OCI-LY7 (cell line): ENCODE measurements at regions not wholly inside any gene's neighbourhood (a gene's known extent, or its start where the extent isn't known, plus 50 kb on each side); places are given as distances from the start of the nearest gene placed in this dataset.

Experiments used
- BruUV-seq: library from RNA; stranded (reverse); fragments of 400-500 nt; replicated peaks from 2 replicates; lab custom pipeline; 2021; lab: Mats Ljungman, UMichigan
- CTCF ChIA-PET: fragments of 300-600 bp; sonication (Branson Sonifier 250); formaldehyde crosslinking; loops from one replicate; lab custom pipeline; 2022; ENCODE audit warnings: antibody characterized with exemption; ENCODE audit not compliant: unreplicated experiment; lab: Charles Lee
- POLR2A ChIA-PET: fragments of 300-600 bp; sonication (Branson Sonifier 250); formaldehyde crosslinking; loops from one replicate; lab custom pipeline; 2022; ENCODE audit warnings: antibody characterized with exemption; lab: Charles Lee
- DNase-seq: peaks from one replicate; pipeline ENCODE4 v3.0.0-alpha.2; 2015; ENCODE audit warnings: low spot score
- H2AFZ ChIP-seq: fragments of 200-600 bp; sonication (generic), shearing (Covaris generic); 2 replicates; pipeline ENCODE4 v1.6.1; 2014; ENCODE audit warnings: mild to moderate bottlenecking, antibody characterized with exemption, low read length, moderate library complexity
- H3K27ac ChIP-seq: fragments of 200-600 bp; sonication (generic); 2 replicates; pipeline ENCODE4 v1.5.1; 2014; ENCODE audit warnings: mixed run types, low read depth, mild to moderate bottlenecking, moderate library complexity, low read length, inconsistent platforms; ENCODE audit not compliant: poor library complexity, severe bottlenecking
- H3K36me3 ChIP-seq: fragments of 200-600 bp; sonication (generic); 2 replicates; pipeline ENCODE4 v1.6.1; 2014; ENCODE audit warnings: mild to moderate bottlenecking, antibody characterized with exemption, low read length, moderate library complexity, mixed read lengths; ENCODE audit not compliant: insufficient read depth
- H3K4me1 ChIP-seq: fragments of 200-600 bp; sonication (generic); 2 replicates; pipeline ENCODE4 v1.5.1; 2014; ENCODE audit warnings: mild to moderate bottlenecking, low read length; ENCODE audit not compliant: insufficient read depth, poor library complexity, severe bottlenecking
- H3K4me2 ChIP-seq: fragments of 200-600 bp; sonication (generic); 2 replicates; pipeline ENCODE4 v1.6.1; 2014; ENCODE audit warnings: mild to moderate bottlenecking, low read length
- H3K4me3 ChIP-seq: fragments of 200-600 bp; sonication (generic); 2 replicates; pipeline ENCODE4 v1.5.1; 2014; ENCODE audit warnings: mild to moderate bottlenecking, low read depth, low read length; ENCODE audit not compliant: poor library complexity, severe bottlenecking
- H3K79me2 ChIP-seq: fragments of 200-600 bp; sonication (generic); 2 replicates; pipeline ENCODE4 v1.6.1; 2016; ENCODE audit warnings: low read depth, mild to moderate bottlenecking, low read length, moderate library complexity, mixed read lengths; ENCODE audit not compliant: insufficient read depth
- H3K9me2 ChIP-seq: fragments of 200-600 bp; sonication (generic); 2 replicates; pipeline ENCODE4 v1.6.1; 2016; ENCODE audit warnings: mild to moderate bottlenecking, low read length, mixed read lengths; ENCODE audit not compliant: insufficient read depth
- H3K9me3 ChIP-seq: fragments of 200-600 bp; sonication (generic); 2 replicates; pipeline ENCODE4 v1.6.1; 2014; ENCODE audit warnings: mild to moderate bottlenecking, mixed run types, low read length, mixed read lengths
- H4K20me1 ChIP-seq: fragments of 200-600 bp; sonication (generic); 2 replicates; pipeline ENCODE4 v1.6.1; 2014; ENCODE audit warnings: mild to moderate bottlenecking, antibody characterized with exemption, low read length, moderate library complexity, mixed read lengths; ENCODE audit not compliant: insufficient read depth
- CTCF ChIP-seq: fragments of 200-600 bp; sonication (generic); conservative IDR thresholded peaks from 2 replicates; pipeline ENCODE4 v1.5.1; 2014; ENCODE audit warnings: mild to moderate bottlenecking, antibody characterized with exemption, low read length, moderate library complexity, mixed read lengths
- EZH2phosphoT487 ChIP-seq: fragments of 200-600 bp; sonication (generic); IDR thresholded peaks from 2 replicates; pipeline ENCODE4 v1.6.1; 2018; ENCODE audit warnings: low read depth, borderline replicate concordance, mild to moderate bottlenecking, mixed run types, antibody characterized with exemption, low read length, moderate library complexity, mixed read lengths
- intact Hi-C: fragments of 100-400 bp; cut with micrococcal nuclease; formaldehyde crosslinking; loops from one replicate; pipeline ENCODE4 v1.10.0; 2022; ENCODE audit not compliant: unreplicated experiment

GRCh38 chr10:44500451-44500850 lies 115.6 kb upstream of the CXCL12 start:
- POLR2A ChIA-PET, result no interaction called here

GRCh38 chr10:44506386-44506785 lies 121.5 kb upstream of the CXCL12 start:
- TF ChIP-seq CTCF, result no peak
- no peak for TF ChIP-seq EZH2phosphoT487
- DNase-seq, result no peak
- CTCF ChIA-PET, result no interaction called here
- intact Hi-C loops, result no loop called here
- H3K4me2 ChIP-seq, result no peak overlapping the region
- no peak overlapping the region for H3K27ac ChIP-seq
- no TSS peak for BruUV-seq
- POLR2A ChIA-PET, result no interaction called here
- no peaks in the 10 kb centered on the region for H3K9me2 ChIP-seq
- no peaks in the 10 kb centered on the region for H3K9me3 ChIP-seq
- H3K36me3 ChIP-seq, result no peaks in the 10 kb centered on the region
- no peak overlapping the region for H2AFZ ChIP-seq
- H4K20me1 ChIP-seq, result no peaks in the 10 kb centered on the region
- no peak overlapping the region for H3K4me3 ChIP-seq
- no peaks in the 10 kb centered on the region for H3K4me1 ChIP-seq
- H3K79me2 ChIP-seq, result no peaks in the 10 kb centered on the region

More at GRCh38 chr10:44500451-44500850, 115.6 kb upstream of the CXCL12 start:
- Histone ChIP-seq H3K79me2 (no peaks in the 10 kb centered on the region), H3K4me1 (no peaks in the 10 kb centered on the region), H3K4me2 (no peak overlapping the region), H3K9me3 (no peaks in the 10 kb centered on the region), H2AFZ (no peak overlapping the region), H3K36me3 (no peaks in the 10 kb centered on the region), H4K20me1 (no peaks in the 10 kb centered on the region), H3K9me2 (no peaks in the 10 kb centered on the region), H3K4me3 (no peak overlapping the region), H3K27ac (no peak overlapping the region)
- intact Hi-C loops, result no loop called here
- TF ChIP-seq CTCF (no peak), EZH2phosphoT487 (no peak)
- CTCF ChIA-PET, result no interaction called here
- DNase-seq, result no peak
- BruUV-seq, result no TSS peak

- no peaks in the 10 kb centered on the region for H3K36me3 ChIP-seq
- CTCF ChIA-PET, result no interaction called here
- no peak for DNase-seq
- H4K20me1 ChIP-seq, result no peaks in the 10 kb centered on the region
- H3K9me3 ChIP-seq, result no peaks in the 10 kb centered on the region
- BruUV-seq, result no TSS peak
- H3K4me3 ChIP-seq, result no peak overlapping the region
- TF ChIP-seq EZH2phosphoT487, result no peak
- TF ChIP-seq CTCF, result no peak
- intact Hi-C loops, result no loop called here
- H2AFZ ChIP-seq, result no peak overlapping the region
- H3K27ac ChIP-seq, result no peak overlapping the region
- no peaks in the 10 kb centered on the region for H3K79me2 ChIP-seq
- no peaks in the 10 kb centered on the region for H3K9me2 ChIP-seq
- no peak overlapping the region for H3K4me2 ChIP-seq
- POLR2A ChIA-PET, result interaction anchor here (0.7 kb wide), 1 partner anchor 45 kb away, joined by 3 read pairs; no protein-coding TSS in a partner anchor
- H3K4me1 ChIP-seq, result no peaks in the 10 kb centered on the region
These were observed 125.7 kb upstream of the CXCL12 start for GRCh38 chr10:44510379-44511115.
